ENCODE measurements at regions not wholly inside any gene's neighbourhood (a gene's known extent, or its start where the extent isn't known, plus 50 kb on each side); places are given as distances from the start of the nearest gene placed in this dataset.

DNA sequence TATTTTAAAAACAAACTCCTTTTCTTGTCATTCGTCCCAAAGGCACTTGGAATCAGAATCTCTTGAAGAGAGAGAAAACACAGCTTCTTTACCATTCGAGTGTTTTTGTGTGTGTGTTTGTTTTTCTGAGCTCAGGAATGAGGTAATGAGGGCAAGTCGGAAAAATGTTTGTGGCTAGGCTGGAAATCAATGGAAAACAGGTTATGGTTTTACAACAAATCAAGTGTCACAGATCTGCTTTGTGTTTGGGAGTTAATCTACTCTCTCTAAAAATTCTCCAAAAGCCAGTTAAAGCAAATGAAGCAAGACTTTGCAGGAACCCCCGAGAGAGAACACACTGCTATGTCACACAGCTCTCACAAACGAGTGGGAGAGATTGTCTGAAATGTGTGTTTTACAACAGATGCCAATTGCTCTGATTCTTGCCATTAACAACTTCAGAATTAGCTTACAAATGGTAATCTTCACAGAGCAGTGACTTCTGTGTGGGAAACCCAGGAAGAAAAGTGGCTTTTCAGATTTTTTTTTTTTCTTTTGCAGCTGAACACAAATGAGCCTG lies 264.1 kb downstream of the CBLL2 start:
- intact Hi-C loops (cut with micrococcal nuclease; ENCODE audit: unreplicated experiment), result no loop called here
- in situ Hi-C loops (cut with MboI), result no loop called here
- H3K27ac ChIP-seq (ENCODE audit: control insufficient read depth, insufficient read depth), result no peak overlapping the region
- no peaks in the 10 kb centered on the region for H3K9me3 ChIP-seq (replicated peaks; ENCODE audit: control insufficient read depth, insufficient read depth, low read length)
- no peaks in the 10 kb centered on the region for H3K79me2 ChIP-seq (ENCODE audit: control insufficient read depth, insufficient read depth, low read length)
- H4K20me1 ChIP-seq (ENCODE audit: control insufficient read depth, insufficient read depth), result no peaks in the 10 kb centered on the region
- no peak for ATAC-seq
- BruUV-seq (replicated peaks), result no TSS peak
- CTCF ChIA-PET, result interaction anchor here (0.6 to 0.7 kb wide), 3 partner anchors 406 to 1786 kb away, joined by 3 to 5 read pairs (median 3); no protein-coding TSS in a partner anchor
- WGBS (ENCODE audit: insufficient coverage, insufficient replicate concordance, low lambda C conversion rate, missing lambda C conversion rate), result 0% methylated on average over 5 of the region's 5 CpGs
- DNase-seq (ENCODE audit: low read depth, low spot score), result no peak
- H3K9ac ChIP-seq (ENCODE audit: control insufficient read depth, insufficient read depth, low read length), result no peak overlapping the region
- H3K36me3 ChIP-seq (ENCODE audit: control insufficient read depth in 2 of 2, insufficient read depth in 2 of 2, low read length in 1 of 2), result no peaks in the 10 kb centered on the region
- POLR2A ChIA-PET, result no interaction called here
- H2AFZ ChIP-seq (ENCODE audit: control insufficient read depth, low read depth, low read length), result no peak overlapping the region
- H3K27me3 ChIP-seq (replicated peaks in 1 of 2; ENCODE audit: control insufficient read depth in 2 of 2, insufficient read depth in 2 of 2, low read length in 1 of 2), result no peaks in the 10 kb centered on the region
- no peak overlapping the region for H3K4me3 ChIP-seq
- H3K4me1 ChIP-seq (ENCODE audit: control insufficient read depth, insufficient read depth, low read length), result no peaks in the 10 kb centered on the region
- TF ChIP-seq FOS (IDR thresholded peaks at IDR 0.05; ENCODE audit: borderline replicate concordance, extremely low read depth, insufficient read length), result no peak
- no peak for TF ChIP-seq SREBF1 (IDR thresholded peaks at IDR 0.05; ENCODE audit: low read length)
- no peak for TF ChIP-seq ATF7 (IDR thresholded peaks at IDR 0.05; ENCODE audit: low read depth)
- no peak for TF ChIP-seq POLR2AphosphoS2 (IDR thresholded peaks at IDR 0.05; ENCODE audit: low read depth, low read length)
- TF ChIP-seq, protein P1, sequence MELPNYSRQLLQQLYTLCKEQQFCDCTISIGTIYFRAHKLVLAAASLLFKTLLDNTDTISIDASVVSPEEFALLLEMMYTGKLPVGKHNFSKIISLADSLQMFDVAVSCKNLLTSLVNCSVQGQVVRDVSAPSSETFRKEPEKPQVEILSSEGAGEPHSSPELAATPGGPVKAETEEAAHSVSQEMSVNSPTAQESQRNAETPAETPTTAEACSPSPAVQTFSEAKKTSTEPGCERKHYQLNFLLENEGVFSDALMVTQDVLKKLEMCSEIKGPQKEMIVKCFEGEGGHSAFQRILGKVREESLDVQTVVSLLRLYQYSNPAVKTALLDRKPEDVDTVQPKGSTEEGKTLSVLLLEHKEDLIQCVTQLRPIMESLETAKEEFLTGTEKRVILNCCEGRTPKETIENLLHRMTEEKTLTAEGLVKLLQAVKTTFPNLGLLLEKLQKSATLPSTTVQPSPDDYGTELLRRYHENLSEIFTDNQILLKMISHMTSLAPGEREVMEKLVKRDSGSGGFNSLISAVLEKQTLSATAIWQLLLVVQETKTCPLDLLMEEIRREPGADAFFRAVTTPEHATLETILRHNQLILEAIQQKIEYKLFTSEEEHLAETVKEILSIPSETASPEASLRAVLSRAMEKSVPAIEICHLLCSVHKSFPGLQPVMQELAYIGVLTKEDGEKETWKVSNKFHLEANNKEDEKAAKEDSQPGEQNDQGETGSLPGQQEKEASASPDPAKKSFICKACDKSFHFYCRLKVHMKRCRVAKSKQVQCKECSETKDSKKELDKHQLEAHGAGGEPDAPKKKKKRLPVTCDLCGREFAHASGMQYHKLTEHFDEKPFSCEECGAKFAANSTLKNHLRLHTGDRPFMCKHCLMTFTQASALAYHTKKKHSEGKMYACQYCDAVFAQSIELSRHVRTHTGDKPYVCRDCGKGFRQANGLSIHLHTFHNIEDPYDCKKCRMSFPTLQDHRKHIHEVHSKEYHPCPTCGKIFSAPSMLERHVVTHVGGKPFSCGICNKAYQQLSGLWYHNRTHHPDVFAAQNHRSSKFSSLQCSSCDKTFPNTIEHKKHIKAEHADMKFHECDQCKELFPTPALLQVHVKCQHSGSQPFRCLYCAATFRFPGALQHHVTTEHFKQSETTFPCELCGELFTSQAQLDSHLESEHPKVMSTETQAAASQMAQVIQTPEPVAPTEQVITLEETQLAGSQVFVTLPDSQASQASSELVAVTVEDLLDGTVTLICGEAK (IDR thresholded peaks at IDR 0.05; ENCODE audit: borderline replicate concordance), result no peak
- no peak for TF ChIP-seq WRNIP1 (IDR thresholded peaks at IDR 0.05; ENCODE audit: borderline replicate concordance, low read depth, low read length)
- TF ChIP-seq, protein P2, sequence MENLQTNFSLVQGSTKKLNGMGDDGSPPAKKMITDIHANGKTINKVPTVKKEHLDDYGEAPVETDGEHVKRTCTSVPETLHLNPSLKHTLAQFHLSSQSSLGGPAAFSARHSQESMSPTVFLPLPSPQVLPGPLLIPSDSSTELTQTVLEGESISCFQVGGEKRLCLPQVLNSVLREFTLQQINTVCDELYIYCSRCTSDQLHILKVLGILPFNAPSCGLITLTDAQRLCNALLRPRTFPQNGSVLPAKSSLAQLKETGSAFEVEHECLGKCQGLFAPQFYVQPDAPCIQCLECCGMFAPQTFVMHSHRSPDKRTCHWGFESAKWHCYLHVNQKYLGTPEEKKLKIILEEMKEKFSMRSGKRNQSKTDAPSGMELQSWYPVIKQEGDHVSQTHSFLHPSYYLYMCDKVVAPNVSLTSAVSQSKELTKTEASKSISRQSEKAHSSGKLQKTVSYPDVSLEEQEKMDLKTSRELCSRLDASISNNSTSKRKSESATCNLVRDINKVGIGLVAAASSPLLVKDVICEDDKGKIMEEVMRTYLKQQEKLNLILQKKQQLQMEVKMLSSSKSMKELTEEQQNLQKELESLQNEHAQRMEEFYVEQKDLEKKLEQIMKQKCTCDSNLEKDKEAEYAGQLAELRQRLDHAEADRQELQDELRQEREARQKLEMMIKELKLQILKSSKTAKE (IDR thresholded peaks at IDR 0.05; ENCODE audit: low read depth, poor library complexity, severe bottlenecking), result no peak
- SMC1A ChIA-PET (ENCODE audit: uncharacterized antibody, unreplicated experiment), result no interaction called here
- no peak for FAIRE-seq
- H3K4me2 ChIP-seq (ENCODE audit: control insufficient read depth, insufficient read depth), result no peak overlapping the region
- RAD21 ChIA-PET (ENCODE audit: unreplicated experiment), result interaction anchor here (0.6 kb wide), 1 partner anchor 552 kb away, joined by 3 read pairs; no protein-coding TSS in a partner anchor
